PC-3 (cell line): ENCODE measurements at regions not wholly inside any gene's neighbourhood (a gene's known extent, or its start where the extent isn't known, plus 50 kb on each side); places are given as distances from the start of the nearest gene placed in this dataset.

Experiments used
- CTCF ChIP-seq: fragments of 300-600 bp; sonication (generic); conservative IDR thresholded peaks from 2 replicates; pipeline ENCODE4 v1.5.1; 2017; ENCODE audit warnings: antibody characterized with exemption, low read depth, mild to moderate bottlenecking, low read length
- EZH2phosphoT487 ChIP-seq: fragments of 300-600 bp; sonication (generic); IDR thresholded peaks from 2 replicates; pipeline ENCODE4 v1.6.1; 2018; ENCODE audit warnings: mild to moderate bottlenecking, antibody characterized with exemption, low read length, borderline replicate concordance

- TF ChIP-seq CTCF (no peak), EZH2phosphoT487 (no peak)
Measured at GRCh38 chr11:71307811-71308645, 55.7 kb upstream of the SHANK2 start.
